HepG2 (cell line): ENCODE measurements at regions not wholly inside any gene's neighbourhood (a gene's known extent, or its start where the extent isn't known, plus 50 kb on each side); places are given as distances from the start of the nearest gene placed in this dataset.

Experiments used
- ATAC-seq: fragments of 200-7000 bp; cut with Tn5 transposase; 3 replicates; pipeline ENCODE4 v1.9.1; 2020; ENCODE audit warnings: mild to moderate bottlenecking, moderate library complexity
- BruUV-seq: library from RNA; stranded (reverse); fragments of 400-500 nt; replicated peaks from 2 replicates; lab custom pipeline; 2021; lab: Mats Ljungman, UMichigan
- CTCF ChIA-PET: fragments of 300-600 bp; formaldehyde crosslinking; extraction: SDS; loops from one replicate; lab custom pipeline; 2021; ENCODE audit warnings: low total read pairs, inconsistent platforms, low intra/inter-chr PET ratio; lab: Yijun Ruan, JAX
- POLR2A ChIA-PET: fragments of 350-600 bp; sonication (Branson Sonifier 250); formaldehyde crosslinking; loops from one replicate; lab custom pipeline; 2020; ENCODE audit warnings: antibody characterized with exemption, inconsistent platforms; lab: Yijun Ruan, JAX
- DNase-seq: peaks from one replicate; pipeline ENCODE4 v3.0.0-alpha.2; 2015; ENCODE audit warnings: low spot score
- FAIRE-seq: peaks from 3 replicates; lab custom pipeline; 2011; peaks lifted over from hg19 to GRCh38; lab: Jason Lieb, UNC
- H2AFZ ChIP-seq: one replicate; pipeline ENCODE4 v1.6.1; 2011; ENCODE audit warnings: low read length, inconsistent platforms
- H3K27ac ChIP-seq: fragments of 300-600 bp; 3 replicates; pipeline ENCODE4 v1.8.0; 2011; ENCODE audit warnings: mixed run types, mild to moderate bottlenecking, mixed read lengths, low read length, inconsistent platforms; ENCODE audit not compliant: insufficient read depth; ENCODE audit errors: extremely low read length
- H3K27me3 ChIP-seq, 2 experiments: fragments of 200-600 bp in 1 of 2; 2 replicates in 1 of 2; 3 replicates in 1 of 2; pipeline versions ENCODE4 v1.6.0 to v1.8.0; 2011; ENCODE audit warnings: low read length in 2 of 2, mild to moderate bottlenecking in 2 of 2, moderate library complexity in 2 of 2, inconsistent platforms in 1 of 2; ENCODE audit not compliant: insufficient read depth in 2 of 2, control insufficient read depth in 1 of 2
- H3K36me3 ChIP-seq, 2 experiments: fragments of 200-600 bp in 1 of 2; replicated peaks in 1 of 2; 2 replicates in 1 of 2; 3 replicates in 1 of 2; pipeline versions ENCODE4 v1.5.1 to v1.8.0; 2011; ENCODE audit warnings: low read length in 2 of 2, inconsistent platforms in 1 of 2; ENCODE audit not compliant: insufficient read depth in 2 of 2, control insufficient read depth in 1 of 2
- H3K4me1 ChIP-seq: 2 replicates; pipeline ENCODE4 v1.5.1; 2012; ENCODE audit warnings: low read length, inconsistent platforms; ENCODE audit not compliant: insufficient read depth
- H3K4me2 ChIP-seq: 2 replicates; pipeline ENCODE4 v1.6.0; 2011; ENCODE audit warnings: low read depth, low read length, inconsistent platforms
- H3K4me3 ChIP-seq, 3 experiments: fragments of 200-600 bp in 1 of 3; sonication (generic), shearing (Covaris generic) in 1 of 3; replicated peaks in 1 of 3; 2 replicates each; pipeline ENCODE4 v1.5.1; 2011 to 2016; ENCODE audit warnings: low read length in 3 of 3, inconsistent platforms in 2 of 3, low read depth in 2 of 3, mild to moderate bottlenecking in 2 of 3, control low read depth in 1 of 3, mixed read lengths in 1 of 3; ENCODE audit not compliant: insufficient read depth in 1 of 3
- H3K79me2 ChIP-seq: one replicate; pipeline ENCODE4 v1.6.1; 2011; ENCODE audit warnings: low read length, inconsistent platforms; ENCODE audit not compliant: insufficient read depth
- H3K9ac ChIP-seq: 2 replicates; pipeline ENCODE4 v1.6.0; 2011; ENCODE audit warnings: mild to moderate bottlenecking, low read depth, low read length, inconsistent platforms; ENCODE audit not compliant: insufficient read depth
- H3K9me3 ChIP-seq: 2 replicates; pipeline ENCODE4 v1.5.1; 2012; ENCODE audit warnings: mild to moderate bottlenecking, low read length
- H4K20me1 ChIP-seq: 2 replicates; pipeline ENCODE4 v1.6.0; 2011; ENCODE audit warnings: inconsistent platforms, mild to moderate bottlenecking, low read length, moderate library complexity; ENCODE audit not compliant: insufficient read depth
- ATF7 ChIP-seq, 2 experiments: fragments of 450-650 bp in 1 of 2; sonication (generic) in 1 of 2; formaldehyde crosslinking in 1 of 2; IDR thresholded peaks; 2 replicates each; pipeline versions ENCODE4 v1.4.0 to v1.6.1; 2016 to 2020; ENCODE audit warnings: antibody characterized with exemption in 1 of 2, mild to moderate bottlenecking in 1 of 2, missing genetic modification reagents in 1 of 2
- CENPX ChIP-seq: sonication (generic); formaldehyde crosslinking; IDR thresholded peaks from 2 replicates; pipeline ENCODE4 v1.9.0; 2021; ENCODE audit warnings: mild to moderate bottlenecking, missing genetic modification reagents, moderate library complexity
- HCFC1 ChIP-seq: fragments of 150-350 bp; IDR thresholded peaks from 2 replicates; pipeline ENCODE4 v1.6.1; 2014; ENCODE audit warnings: low read depth, low read length
- HDAC6 ChIP-seq: fragments of 200-600 bp; sonication (generic); IDR thresholded peaks from 2 replicates; pipeline ENCODE4 v1.7.0; 2017; ENCODE audit warnings: mild to moderate bottlenecking, antibody characterized with exemption, low read length, low read depth
- HNF1A ChIP-seq, 2 experiments: sonication (generic) in 1 of 2; formaldehyde crosslinking in 1 of 2; IDR thresholded peaks; 2 replicates each; pipeline versions ENCODE4 v1.4.0 to v1.6.1; 2016 to 2020; ENCODE audit warnings: borderline replicate concordance in 1 of 2, low read depth in 1 of 2, mild to moderate bottlenecking in 1 of 2, missing genetic modification reagents in 1 of 2
- HOMEZ ChIP-seq: IDR thresholded peaks from 2 replicates; pipeline ENCODE4 v1.6.1; 2016; ENCODE audit warnings: low read depth
- MIER2 ChIP-seq: IDR thresholded peaks from 2 replicates; pipeline ENCODE4 v1.6.1; 2016; ENCODE audit warnings: missing biosample characterization, missing genetic modification reagents
- THAP7 ChIP-seq: sonication (generic); formaldehyde crosslinking; IDR thresholded peaks from 2 replicates; pipeline ENCODE4 v1.8.1; 2023; ENCODE audit warnings: mild to moderate bottlenecking, missing genetic modification reagents
- ZFAT ChIP-seq: sonication (generic); formaldehyde crosslinking; conservative IDR thresholded peaks from 2 replicates; pipeline ENCODE4 v1.8.1; 2023; ENCODE audit warnings: missing genetic modification reagents, inconsistent platforms
- ZNF205 ChIP-seq: IDR thresholded peaks from 2 replicates; pipeline ENCODE4 v1.6.1; 2018; ENCODE audit warnings: missing biosample characterization, missing genetic modification reagents
- ZNF784 ChIP-seq: sonication (generic); formaldehyde crosslinking; IDR thresholded peaks from 2 replicates; pipeline ENCODE4 v1.5.1; 2020; ENCODE audit warnings: missing genetic modification reagents, mild to moderate bottlenecking, borderline replicate concordance
- WGBS: methylation state at CpG from one replicate; pipeline ENCODE4 v1.1.6; 2017; ENCODE audit warnings: low lambda C conversion rate; 5-methylcytosine and 5-hydroxymethylcytosine counted together
- in situ Hi-C: cut with HindIII; loops from 2 replicates; pipeline ENCODE4 v1.10.0; 2017; ENCODE audit warnings: low pct_unique_long_range_greater_than_20kb; ENCODE audit not compliant: extremely low pct_ligation_motif_present
- intact Hi-C: fragments of 100-400 bp; cut with micrococcal nuclease; formaldehyde crosslinking; loops from one replicate; pipeline ENCODE4 v1.10.0; 2022; ENCODE audit not compliant: unreplicated experiment

- ChIA-PET CTCF (no interaction called here), POLR2A (no interaction called here)
- H4K20me1 ChIP-seq = no peaks in the 10 kb centered on the region
- H3K36me3 ChIP-seq = no peaks in the 10 kb centered on the region
- no peak overlapping the region for H3K4me2 ChIP-seq
- in situ Hi-C loops (no loop called here), intact Hi-C loops (no loop called here)
- no peak overlapping the region for H2AFZ ChIP-seq
- no peak overlapping the region for H3K9ac ChIP-seq
- no peak overlapping the region for H3K27ac ChIP-seq
- H3K79me2 ChIP-seq = no peaks in the 10 kb centered on the region
- FAIRE-seq (no peak), ATAC-seq (no peak), DNase-seq (no peak)
- BruUV-seq = no TSS peak
- TF ChIP-seq ZNF205 (CRISPR knock-in tag) (no peak), THAP7 (no peak), HOMEZ (no peak), HDAC6 (no peak), CENPX (CRISPR knock-in tag) (no peak), ZNF784 (no peak), ZFAT (CRISPR knock-in tag) (no peak), MIER2 (no peak), HNF1A (IDR thresholded peaks at IDR 0.05; ENCODE audit: low read depth) (no peak), HNF1A (CRISPR knock-in tag; IDR thresholded peaks at IDR 0.05; ENCODE audit: borderline replicate concordance) (no peak), HCFC1 (no peak), ATF7 (IDR thresholded peaks at IDR 0.05) (no peak), ATF7 (CRISPR knock-in tag; IDR thresholded peaks at IDR 0.05) (no peak)
- peaks cover 28% of the 10 kb centered on the region for H3K9me3 ChIP-seq
- H3K4me1 ChIP-seq = no peaks in the 10 kb centered on the region
- H3K4me3 ChIP-seq = no peak overlapping the region
- no peaks in the 10 kb centered on the region for H3K27me3 ChIP-seq
- WGBS = 37% methylated on average over 7 of the region's 14 CpGs
Observed at GRCh38 chr10:36283827-36284226, 641.7 kb upstream of the FZD8 start.
